AG08395 (cell line): ENCODE measurements at regions not wholly inside any gene's neighbourhood (a gene's known extent, or its start where the extent isn't known, plus 50 kb on each side); places are given as distances from the start of the nearest gene placed in this dataset.
"Not testable (repeated sequence)": the region's sequence is repeated elsewhere in the genome, so short reads cannot be mapped to it uniquely, and the experiment has no call there.

Experiments used
- DNase-seq: peaks from one replicate; pipeline ENCODE4 v3.0.0; 2012; ENCODE audit warnings: mixed read lengths, low spot score

- DNase-seq = no peak
Observed at GRCh38 chr11:44417731-44418455, 108.0 kb upstream of the ALX4 start.

- no peak for DNase-seq
Observed at GRCh38 chr11:44418456-44418830, 108.5 kb upstream of the ALX4 start.

- no peak for DNase-seq
Observed at GRCh38 chr11:44421090-44421675, 111.2 kb upstream of the ALX4 start.

GRCh38 chr11:44423289-44423688, 113.3 kb upstream of the ALX4 start:
- DNase-seq = no peak

- no peak for DNase-seq
Observed at GRCh38 chr11:44424841-44425240, 114.9 kb upstream of the ALX4 start.

GRCh38 chr11:44426119-44426518, 116.2 kb upstream of the ALX4 start:
- no peak for DNase-seq

GRCh38 chr11:44426958-44427357, 117.0 kb upstream of the ALX4 start:
- no peak for DNase-seq

GRCh38 chr11:44427432-44427831, 117.5 kb upstream of the ALX4 start:
- DNase-seq = no peak

GRCh38 chr11:44430140-44430539, 120.2 kb upstream of the ALX4 start:
- no peak for DNase-seq

- no peak for DNase-seq
Observed at GRCh38 chr11:44434191-44434590, 124.3 kb upstream of the ALX4 start.

- no peak for DNase-seq
Observed at GRCh38 chr11:44437122-44437521, 127.2 kb upstream of the ALX4 start.

- not testable (repeated sequence) for DNase-seq
Observed at GRCh38 chr11:44442893-44443673, 122.4 kb upstream of the CD82 start.

- DNase-seq = no peak
Observed at GRCh38 chr11:44443836-44444769, 121.4 kb upstream of the CD82 start.

- no peak for DNase-seq
Observed at GRCh38 chr11:44444770-44445321, 120.6 kb upstream of the CD82 start.

GRCh38 chr11:44445500-44446365, 119.7 kb upstream of the CD82 start:
- no peak for DNase-seq

GRCh38 chr11:44446366-44446762, 119.1 kb upstream of the CD82 start:
- no peak for DNase-seq

GRCh38 chr11:44446996-44447771, 118.3 kb upstream of the CD82 start:
- no peak for DNase-seq

GRCh38 chr11:44450295-44450932, 115.0 kb upstream of the CD82 start:
- DNase-seq = no peak

- no peak for DNase-seq
Observed at GRCh38 chr11:44451706-44452105, 113.8 kb upstream of the CD82 start.
